ENCODE measurements at regions not wholly inside any gene's neighbourhood (a gene's known extent, or its start where the extent isn't known, plus 50 kb on each side); places are given as distances from the start of the nearest gene placed in this dataset.

- DNase-seq (ENCODE audit: low read depth in 6 of 9, low spot score in 9 of 9), result no peak
- no peaks in the 10 kb centered on the region for H3K27me3 ChIP-seq (ENCODE audit: control insufficient read depth in 2 of 2, insufficient read depth in 1 of 2, low read length in 1 of 2)
- H3K4me3 ChIP-seq (ENCODE audit: low read length in 2 of 2), result no peak overlapping the region
- H3K4me1 ChIP-seq (ENCODE audit: control insufficient read depth in 2 of 2, insufficient read depth in 2 of 2, low read length in 2 of 2), result no peaks in the 10 kb centered on the region
- no peaks in the 10 kb centered on the region for H3K36me3 ChIP-seq (ENCODE audit: control insufficient read depth in 2 of 2, insufficient read depth in 2 of 2, low read length in 1 of 2)
- no peaks in the 10 kb centered on the region for H3K9me3 ChIP-seq (ENCODE audit: control insufficient read depth in 2 of 2, insufficient read depth in 1 of 2, low read length in 1 of 2)
- WGBS, result 93% methylated on average over 2 of the region's 2 CpGs
- H3K27ac ChIP-seq (ENCODE audit: low read depth in 1 of 2, low read length in 1 of 2), result no peak overlapping the region
These were observed 1122.3 kb downstream of the IGSF11 start for GRCh38 chr3:117912352-117912751.

GRCh38 chr3:117914540-117915100, 1120.0 kb downstream of the IGSF11 start:
- WGBS, result 94% methylated on average over 8 of the region's 8 CpGs

GRCh38 chr3:117916839-117917238, 1117.8 kb downstream of the IGSF11 start:
- no peak for DNase-seq (ENCODE audit: low read depth in 6 of 9, low spot score in 9 of 9)
- Histone ChIP-seq H3K4me1 (ENCODE audit: control insufficient read depth in 2 of 2, insufficient read depth in 2 of 2, low read length in 2 of 2) (no peaks in the 10 kb centered on the region), H3K9me3 (ENCODE audit: control insufficient read depth in 2 of 2, insufficient read depth in 1 of 2, low read length in 1 of 2) (no peaks in the 10 kb centered on the region), H3K4me3 (ENCODE audit: low read length in 2 of 2) (no peak overlapping the region), H3K27me3 (ENCODE audit: control insufficient read depth in 2 of 2, insufficient read depth in 1 of 2, low read length in 1 of 2) (no peaks in the 10 kb centered on the region), H3K27ac (ENCODE audit: low read depth in 1 of 2, low read length in 1 of 2) (no peak overlapping the region), H3K36me3 (ENCODE audit: control insufficient read depth in 2 of 2, insufficient read depth in 2 of 2, low read length in 1 of 2) (no peaks in the 10 kb centered on the region)
- WGBS, result 96% methylated on average over 2 of the region's 2 CpGs

More at GRCh38 chr3:117914540-117915100, 1120.0 kb downstream of the IGSF11 start:
- no peaks in the 10 kb centered on the region for H3K27me3 ChIP-seq (ENCODE audit: control insufficient read depth in 2 of 2, insufficient read depth in 1 of 2, low read length in 1 of 2)
- H3K9me3 ChIP-seq (ENCODE audit: control insufficient read depth in 2 of 2, insufficient read depth in 1 of 2, low read length in 1 of 2), result no peaks in the 10 kb centered on the region
- H3K4me1 ChIP-seq (ENCODE audit: control insufficient read depth in 2 of 2, insufficient read depth in 2 of 2, low read length in 2 of 2), result no peaks in the 10 kb centered on the region
- no peak overlapping the region for H3K4me3 ChIP-seq (ENCODE audit: low read length in 2 of 2)
- no peak overlapping the region for H3K27ac ChIP-seq (ENCODE audit: low read depth in 1 of 2, low read length in 1 of 2)
- no peaks in the 10 kb centered on the region for H3K36me3 ChIP-seq (ENCODE audit: control insufficient read depth in 2 of 2, insufficient read depth in 2 of 2, low read length in 1 of 2)
- DNase-seq (ENCODE audit: low read depth in 6 of 9, low spot score in 9 of 9), result no peak

- Histone ChIP-seq H3K27ac (ENCODE audit: low read depth in 1 of 2, low read length in 1 of 2) (no peak overlapping the region), H3K9me3 (ENCODE audit: control insufficient read depth in 2 of 2, insufficient read depth in 1 of 2, low read length in 1 of 2) (no peaks in the 10 kb centered on the region), H3K27me3 (ENCODE audit: control insufficient read depth in 2 of 2, insufficient read depth in 1 of 2, low read length in 1 of 2) (no peaks in the 10 kb centered on the region), H3K4me1 (ENCODE audit: control insufficient read depth in 2 of 2, insufficient read depth in 2 of 2, low read length in 2 of 2) (no peaks in the 10 kb centered on the region), H3K4me3 (ENCODE audit: low read length in 2 of 2) (no peak overlapping the region), H3K36me3 (ENCODE audit: control insufficient read depth in 2 of 2, insufficient read depth in 2 of 2, low read length in 1 of 2) (no peaks in the 10 kb centered on the region)
- 83% methylated on average over 1 of the region's 1 CpG for WGBS
- no peak for DNase-seq (ENCODE audit: low read depth in 6 of 9, low spot score in 9 of 9)
These were observed 1115.0 kb downstream of the IGSF11 start for GRCh38 chr3:117919621-117920020.

- H3K9me3 ChIP-seq (ENCODE audit: control insufficient read depth in 2 of 2, insufficient read depth in 1 of 2, low read length in 1 of 2), result no peaks in the 10 kb centered on the region
- H3K36me3 ChIP-seq (ENCODE audit: control insufficient read depth in 2 of 2, insufficient read depth in 2 of 2, low read length in 1 of 2), result no peaks in the 10 kb centered on the region
- no peak for DNase-seq (ENCODE audit: low read depth in 6 of 9, low spot score in 9 of 9)
- H3K27ac ChIP-seq (ENCODE audit: low read depth in 1 of 2, low read length in 1 of 2), result no peak overlapping the region
- whole genome bisulfite sequencing, result 77% methylated on average over 7 of the region's 7 CpGs
- no peaks in the 10 kb centered on the region for H3K4me1 ChIP-seq (ENCODE audit: control insufficient read depth in 2 of 2, insufficient read depth in 2 of 2, low read length in 2 of 2)
- no peaks in the 10 kb centered on the region for H3K27me3 ChIP-seq (ENCODE audit: control insufficient read depth in 2 of 2, insufficient read depth in 1 of 2, low read length in 1 of 2)
- no peak overlapping the region for H3K4me3 ChIP-seq (ENCODE audit: low read length in 2 of 2)
These were observed 1114.3 kb downstream of the IGSF11 start for GRCh38 chr3:117920253-117920898.

- Histone ChIP-seq H3K9me3 (ENCODE audit: control insufficient read depth in 2 of 2, insufficient read depth in 1 of 2, low read length in 1 of 2) (no peaks in the 10 kb centered on the region), H3K4me1 (ENCODE audit: control insufficient read depth in 2 of 2, insufficient read depth in 2 of 2, low read length in 2 of 2) (no peaks in the 10 kb centered on the region), H3K27me3 (ENCODE audit: control insufficient read depth in 2 of 2, insufficient read depth in 1 of 2, low read length in 1 of 2) (no peaks in the 10 kb centered on the region), H3K4me3 (ENCODE audit: low read length in 2 of 2) (no peak overlapping the region), H3K27ac (ENCODE audit: low read depth in 1 of 2, low read length in 1 of 2) (no peak overlapping the region), H3K36me3 (ENCODE audit: control insufficient read depth in 2 of 2, insufficient read depth in 2 of 2, low read length in 1 of 2) (no peaks in the 10 kb centered on the region)
- 87% methylated on average over 3 of the region's 3 CpGs for WGBS
- DNase-seq (ENCODE audit: low read depth in 6 of 9, low spot score in 9 of 9), result no peak
These were observed 1113.2 kb downstream of the IGSF11 start for GRCh38 chr3:117921411-117921810.

- Histone ChIP-seq H3K27me3 (ENCODE audit: control insufficient read depth in 2 of 2, insufficient read depth in 1 of 2, low read length in 1 of 2) (no peaks in the 10 kb centered on the region), H3K4me1 (ENCODE audit: control insufficient read depth in 2 of 2, insufficient read depth in 2 of 2, low read length in 2 of 2) (no peaks in the 10 kb centered on the region), H3K27ac (ENCODE audit: low read depth in 1 of 2, low read length in 1 of 2) (no peak overlapping the region)
These were observed 1112.6 kb downstream of the IGSF11 start for GRCh38 chr3:117922039-117922438.

GRCh38 chr3:117926819-117927218, 1107.8 kb downstream of the IGSF11 start:
- H3K9me3 ChIP-seq (ENCODE audit: control insufficient read depth in 2 of 2, insufficient read depth in 1 of 2, low read length in 1 of 2), result no peaks in the 10 kb centered on the region
- no peaks in the 10 kb centered on the region for H3K27me3 ChIP-seq (ENCODE audit: control insufficient read depth in 2 of 2, insufficient read depth in 1 of 2, low read length in 1 of 2)
- no peaks in the 10 kb centered on the region for H3K4me1 ChIP-seq (ENCODE audit: control insufficient read depth in 2 of 2, insufficient read depth in 2 of 2, low read length in 2 of 2)
- H3K36me3 ChIP-seq (ENCODE audit: control insufficient read depth in 2 of 2, insufficient read depth in 2 of 2, low read length in 1 of 2), result no peaks in the 10 kb centered on the region
- no peak overlapping the region for H3K27ac ChIP-seq (ENCODE audit: low read depth in 1 of 2, low read length in 1 of 2)
- DNase-seq (ENCODE audit: low read depth in 6 of 9, low spot score in 9 of 9), result no peak
- no peak overlapping the region for H3K4me3 ChIP-seq (ENCODE audit: low read length in 2 of 2)

More at GRCh38 chr3:117922039-117922438, 1112.6 kb downstream of the IGSF11 start:
- no peak for DNase-seq (ENCODE audit: low read depth in 6 of 9, low spot score in 9 of 9)
- Histone ChIP-seq H3K36me3 (ENCODE audit: control insufficient read depth in 2 of 2, insufficient read depth in 2 of 2, low read length in 1 of 2) (no peaks in the 10 kb centered on the region), H3K4me3 (ENCODE audit: low read length in 2 of 2) (no peak overlapping the region), H3K9me3 (ENCODE audit: control insufficient read depth in 2 of 2, insufficient read depth in 1 of 2, low read length in 1 of 2) (no peaks in the 10 kb centered on the region)
- WGBS, result 90% methylated on average over 4 of the region's 4 CpGs

- Histone ChIP-seq H3K27me3 (ENCODE audit: control insufficient read depth in 2 of 2, insufficient read depth in 1 of 2, low read length in 1 of 2) (no peaks in the 10 kb centered on the region), H3K4me3 (ENCODE audit: low read length in 2 of 2) (no peak overlapping the region), H3K4me1 (ENCODE audit: control insufficient read depth in 2 of 2, insufficient read depth in 2 of 2, low read length in 2 of 2) (no peaks in the 10 kb centered on the region), H3K9me3 (ENCODE audit: control insufficient read depth in 2 of 2, insufficient read depth in 1 of 2, low read length in 1 of 2) (no peaks in the 10 kb centered on the region), H3K27ac (ENCODE audit: low read depth in 1 of 2, low read length in 1 of 2) (no peak overlapping the region), H3K36me3 (ENCODE audit: control insufficient read depth in 2 of 2, insufficient read depth in 2 of 2, low read length in 1 of 2) (no peaks in the 10 kb centered on the region)
- no peak for DNase-seq (ENCODE audit: low read depth in 6 of 9, low spot score in 9 of 9)
- WGBS, result 100% methylated on average over 1 of the region's 1 CpG
These were observed 1106.8 kb downstream of the IGSF11 start for GRCh38 chr3:117927825-117928224.
